Body of pancreas (tissue), 4 donors: ENCODE measurements at regions not wholly inside any gene's neighbourhood (a gene's known extent, or its start where the extent isn't known, plus 50 kb on each side); places are given as distances from the start of the nearest gene placed in this dataset.
"Not testable (repeated sequence)": the region's sequence is repeated elsewhere in the genome, so short reads cannot be mapped to it uniquely, and the experiment has no call there.

ENCODE experiments used
- CTCF ChIP-seq, 7 experiments: fragments of 450-650 bp in 4 of 7; fragments of 200-600 bp in 3 of 7; sonication (generic) in 3 of 7; IDR thresholded peaks; one replicate each; pipeline ENCODE4 v1.5.1; 2016 to 2019; ENCODE audit warnings: antibody characterized with exemption in 7 of 7
- POLR2A ChIP-seq, 3 donors: fragments of 450-650 bp; IDR thresholded peaks; one replicate each; pipeline ENCODE4 v1.6.1; 2016; ENCODE audit warnings: antibody characterized with exemption in 3 of 3, mild to moderate bottlenecking in 2 of 3

DNA sequence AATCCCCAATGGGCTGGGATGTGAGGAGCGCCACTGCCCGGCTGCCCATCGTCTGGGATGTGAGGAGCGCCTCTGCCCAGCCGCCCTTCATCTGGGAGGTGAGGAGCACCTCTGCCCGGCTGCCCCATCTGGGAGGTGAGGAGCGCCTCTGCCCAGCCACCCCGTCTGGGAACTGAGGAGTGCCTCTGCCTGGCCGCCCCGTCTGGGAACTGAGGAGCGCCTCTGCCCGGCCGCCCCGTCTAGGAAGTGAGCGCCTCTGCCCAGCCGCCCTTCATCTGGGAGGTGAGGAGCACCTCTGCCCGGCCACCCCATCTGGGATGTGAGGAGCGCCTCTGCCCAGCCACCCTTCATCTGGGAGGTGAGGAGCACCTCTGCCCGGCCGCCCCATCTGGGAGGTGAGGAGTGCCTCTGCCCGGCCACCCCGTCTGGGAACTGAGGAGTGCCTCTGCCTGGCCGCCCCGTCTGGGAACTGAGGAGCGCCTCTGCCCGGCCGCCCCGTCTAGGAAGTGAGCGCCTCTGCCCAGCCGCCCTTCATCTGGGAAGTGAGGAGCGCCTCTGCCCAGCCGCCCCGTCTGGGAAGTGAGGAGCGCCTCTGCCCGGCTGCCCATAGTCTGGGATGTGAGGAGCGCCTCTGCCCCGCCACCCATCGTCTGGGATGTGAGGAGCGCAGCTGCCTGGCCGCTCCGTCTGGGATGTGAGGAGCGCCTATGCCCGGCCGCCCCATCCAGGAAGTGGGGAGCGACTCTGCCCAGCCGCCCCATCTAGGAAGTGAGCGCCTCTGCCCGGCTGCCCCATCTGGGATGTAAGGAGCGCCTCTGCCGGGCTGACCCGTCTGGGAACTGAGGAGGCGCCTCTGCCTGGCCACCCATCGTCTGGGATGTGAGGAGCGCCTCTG is 1085.7 kb downstream of the TYW1 start:
- not testable (repeated sequence) for TF ChIP-seq POLR2A, CTCF (IDR thresholded peaks at IDR 0.05)
